K562 (cell line): ENCODE measurements at regions not wholly inside any gene's neighbourhood (a gene's known extent, or its start where the extent isn't known, plus 50 kb on each side); places are given as distances from the start of the nearest gene placed in this dataset.

Experiments
- BDP1 ChIP-seq: IDR thresholded peaks from 3 replicates; pipeline ENCODE4 v1.6.1; 2011; ENCODE audit not compliant: insufficient read length, insufficient read depth
- CTCF ChIP-seq, 3 experiments: IDR thresholded peaks in 2 of 3; conservative IDR thresholded peaks in 1 of 3; 2 replicates each; pipeline ENCODE4 v1.5.1; 2011 to 2012; ENCODE audit warnings: low read length in 3 of 3, mild to moderate bottlenecking in 3 of 3, control low read depth in 2 of 3, improper control_type of control experiment in 1 of 3, inconsistent platforms in 1 of 3, low read depth in 1 of 3, mixed read lengths in 1 of 3, moderate library complexity in 1 of 3; ENCODE audit not compliant: insufficient read depth in 2 of 3
- EZH2 ChIP-seq: IDR thresholded peaks from 2 replicates; pipeline ENCODE4 v1.6.1; 2012; ENCODE audit warnings: low read depth, mild to moderate bottlenecking, inconsistent platforms, low read length, borderline replicate concordance
- FOXM1 ChIP-seq, 2 experiments: fragments of 450-650 bp in 1 of 2; sonication (generic) in 1 of 2; formaldehyde crosslinking in 1 of 2; IDR thresholded peaks; 2 replicates each; pipeline versions ENCODE4 v1.6.1 to v1.9.0; 2017 to 2022; ENCODE audit warnings: low read depth in 2 of 2, mild to moderate bottlenecking in 2 of 2, missing genetic modification reagents in 1 of 2, moderate library complexity in 1 of 2
- LEF1 ChIP-seq: fragments of 450-650 bp; IDR thresholded peaks from 2 replicates; pipeline ENCODE4 v1.6.1; 2016; ENCODE audit warnings: mild to moderate bottlenecking
- MAFK ChIP-seq: IDR thresholded peaks from 2 replicates; pipeline ENCODE4 v1.6.1; 2011; ENCODE audit warnings: low read length, improper control_type of control experiment
- NFATC3 ChIP-seq: fragments of 450-650 bp; IDR thresholded peaks from 2 replicates; pipeline ENCODE4 v1.6.1; 2017; ENCODE audit warnings: mild to moderate bottlenecking
- POLR2A ChIP-seq: fragments of 450-650 bp; conservative IDR thresholded peaks from 2 replicates; pipeline ENCODE4 v1.6.1; 2016
- REST ChIP-seq, 2 experiments: fragments of 450-650 bp; formaldehyde crosslinking in 1 of 2; IDR thresholded peaks; 2 replicates each; pipeline versions ENCODE4 v1.4.0 to v1.6.1; 2014 to 2020; ENCODE audit warnings: mild to moderate bottlenecking in 2 of 2, borderline replicate concordance in 1 of 2, low read depth in 1 of 2
- SETDB1 ChIP-seq: IDR thresholded peaks from one replicate; pipeline ENCODE4 v1.6.1; 2012; ENCODE audit warnings: low read length, control low read depth, inconsistent platforms
- SRSF1 ChIP-seq: fragments of 200-400 bp; formaldehyde crosslinking; IDR thresholded peaks from 2 replicates; pipeline ENCODE4 v1.6.1; 2017; ENCODE audit warnings: mild to moderate bottlenecking, low read depth, low read length, moderate library complexity
- TCFL5 ChIP-seq: fragments of 250-450 bp; sonication (Bioruptor Pico); conservative IDR thresholded peaks from 2 replicates; pipeline ENCODE4 v1.6.1; 2021; ENCODE audit warnings: mild to moderate bottlenecking, moderate library complexity, matching md5 sums
- TOE1 ChIP-seq, 2 experiments: fragments of 450-650 bp in 1 of 2; sonication (generic) in 1 of 2; formaldehyde crosslinking in 1 of 2; IDR thresholded peaks; 2 replicates each; pipeline versions ENCODE4 v1.7.1 to v1.8.0; 2016 to 2022; ENCODE audit warnings: borderline replicate concordance in 2 of 2, mild to moderate bottlenecking in 2 of 2, antibody characterized with exemption in 1 of 2, inconsistent platforms in 1 of 2, low read depth in 1 of 2, missing genetic modification reagents in 1 of 2, moderate library complexity in 1 of 2
- TF ChIP-seq, protein P1 (sequence below): fragments of 450-650 bp; IDR thresholded peaks from 2 replicates; pipeline ENCODE4 v1.6.1; 2016; ENCODE audit warnings: antibody characterized with exemption

GRCh38 chr18:27411911-27412310 is 226.8 kb upstream of the CHST9 start:
- TF ChIP-seq BDP1 = no peak
- TF ChIP-seq LEF1 = no peak
- TF ChIP-seq, protein P1, sequence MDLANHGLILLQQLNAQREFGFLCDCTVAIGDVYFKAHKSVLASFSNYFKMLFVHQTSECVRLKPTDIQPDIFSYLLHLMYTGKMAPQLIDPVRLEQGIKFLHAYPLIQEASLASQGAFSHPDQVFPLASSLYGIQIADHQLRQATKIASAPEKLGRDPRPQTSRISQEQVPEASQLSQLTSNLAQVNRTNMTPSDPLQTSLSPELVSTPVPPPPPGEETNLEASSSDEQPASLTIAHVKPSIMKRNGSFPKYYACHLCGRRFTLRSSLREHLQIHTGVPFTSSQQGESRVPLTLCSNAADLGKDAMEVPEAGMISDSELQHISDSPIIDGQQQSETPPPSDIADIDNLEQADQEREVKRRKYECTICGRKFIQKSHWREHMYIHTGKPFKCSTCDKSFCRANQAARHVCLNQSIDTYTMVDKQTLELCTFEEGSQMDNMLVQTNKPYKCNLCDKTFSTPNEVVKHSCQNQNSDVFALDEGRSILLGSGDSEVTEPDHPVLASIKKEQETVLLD = no peak
- TF ChIP-seq REST (IDR thresholded peaks at IDR 0.05; ENCODE audit: borderline replicate concordance) = no peak
- TF ChIP-seq REST (CRISPR knock-in tag; IDR thresholded peaks at IDR 0.05; ENCODE audit: low read depth) = no peak
- TF ChIP-seq POLR2A = no peak
- TF ChIP-seq TCFL5 (CRISPR knock-in tag) = no peak
- TF ChIP-seq CTCF (IDR thresholded peaks at IDR 0.05 in 2 of 3, conservative IDR thresholded peaks at IDR 0.05 in 1 of 3; ENCODE audit: insufficient read depth in 2 of 3, low read depth in 1 of 3, low read length in 3 of 3) = no peak
- no peak for TF ChIP-seq EZH2
- TF ChIP-seq NFATC3 = no peak
- no peak for TF ChIP-seq SETDB1
- TF ChIP-seq MAFK = no peak
- TF ChIP-seq FOXM1 (IDR thresholded peaks at IDR 0.05; ENCODE audit: low read depth) = no peak
- TF ChIP-seq FOXM1 (CRISPR knock-in tag; IDR thresholded peaks at IDR 0.05; ENCODE audit: low read depth) = no peak
- TF ChIP-seq TOE1 (IDR thresholded peaks at IDR 0.05; ENCODE audit: borderline replicate concordance) = no peak
- no peak for TF ChIP-seq TOE1 (CRISPR knock-in tag; IDR thresholded peaks at IDR 0.05; ENCODE audit: borderline replicate concordance, low read depth)
- no peak for TF ChIP-seq SRSF1
